GM10266 (cell line): ENCODE measurements at regions not wholly inside any gene's neighbourhood (a gene's known extent, or its start where the extent isn't known, plus 50 kb on each side); places are given as distances from the start of the nearest gene placed in this dataset.

Experiments used
- DNase-seq: peaks from one replicate; pipeline ENCODE4 v3.0.0; 2012; ENCODE audit errors: extremely low spot score
- TF ChIP-seq, protein P1 (sequence below): IDR thresholded peaks from 2 replicates; pipeline ENCODE4 v1.5.1; 2012; ENCODE audit warnings: mild to moderate bottlenecking, low read depth; ENCODE audit not compliant: control insufficient read depth, insufficient read depth; ENCODE audit errors: missing control alignments

DNA sequence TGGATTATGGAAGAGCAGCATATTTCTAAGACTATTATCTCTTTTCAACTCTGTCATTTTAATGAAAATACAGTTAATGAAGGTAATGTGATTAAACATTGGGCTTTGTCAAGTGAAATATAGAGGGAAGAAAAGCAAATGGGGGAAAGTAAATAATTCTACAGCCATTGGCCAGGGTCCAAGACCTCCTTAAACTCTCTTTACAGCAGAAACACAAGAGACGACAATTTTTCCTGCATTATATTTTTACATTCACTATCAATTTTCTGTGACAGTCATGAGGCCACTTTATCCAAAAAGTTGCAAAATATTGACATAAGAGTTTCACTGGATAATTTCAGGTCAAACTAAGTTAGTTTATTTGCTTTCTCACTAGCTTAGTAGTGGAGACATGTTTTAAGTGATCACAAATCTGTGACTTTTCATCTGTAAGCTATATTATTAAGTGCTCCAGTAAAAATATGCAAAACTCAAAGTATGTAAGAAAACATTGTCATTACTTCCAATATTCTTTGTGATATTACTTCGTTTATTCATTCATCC is 385.9 kb upstream of the DPH6 start:
- DNase-seq: no peak
- TF ChIP-seq, protein P1, sequence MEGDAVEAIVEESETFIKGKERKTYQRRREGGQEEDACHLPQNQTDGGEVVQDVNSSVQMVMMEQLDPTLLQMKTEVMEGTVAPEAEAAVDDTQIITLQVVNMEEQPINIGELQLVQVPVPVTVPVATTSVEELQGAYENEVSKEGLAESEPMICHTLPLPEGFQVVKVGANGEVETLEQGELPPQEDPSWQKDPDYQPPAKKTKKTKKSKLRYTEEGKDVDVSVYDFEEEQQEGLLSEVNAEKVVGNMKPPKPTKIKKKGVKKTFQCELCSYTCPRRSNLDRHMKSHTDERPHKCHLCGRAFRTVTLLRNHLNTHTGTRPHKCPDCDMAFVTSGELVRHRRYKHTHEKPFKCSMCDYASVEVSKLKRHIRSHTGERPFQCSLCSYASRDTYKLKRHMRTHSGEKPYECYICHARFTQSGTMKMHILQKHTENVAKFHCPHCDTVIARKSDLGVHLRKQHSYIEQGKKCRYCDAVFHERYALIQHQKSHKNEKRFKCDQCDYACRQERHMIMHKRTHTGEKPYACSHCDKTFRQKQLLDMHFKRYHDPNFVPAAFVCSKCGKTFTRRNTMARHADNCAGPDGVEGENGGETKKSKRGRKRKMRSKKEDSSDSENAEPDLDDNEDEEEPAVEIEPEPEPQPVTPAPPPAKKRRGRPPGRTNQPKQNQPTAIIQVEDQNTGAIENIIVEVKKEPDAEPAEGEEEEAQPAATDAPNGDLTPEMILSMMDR: no peak

- TF ChIP-seq, protein P1: no peak
- no peak for DNase-seq
Measured at GRCh38 chr15:35932531-35932930, 386.6 kb upstream of the DPH6 start.

DNA sequence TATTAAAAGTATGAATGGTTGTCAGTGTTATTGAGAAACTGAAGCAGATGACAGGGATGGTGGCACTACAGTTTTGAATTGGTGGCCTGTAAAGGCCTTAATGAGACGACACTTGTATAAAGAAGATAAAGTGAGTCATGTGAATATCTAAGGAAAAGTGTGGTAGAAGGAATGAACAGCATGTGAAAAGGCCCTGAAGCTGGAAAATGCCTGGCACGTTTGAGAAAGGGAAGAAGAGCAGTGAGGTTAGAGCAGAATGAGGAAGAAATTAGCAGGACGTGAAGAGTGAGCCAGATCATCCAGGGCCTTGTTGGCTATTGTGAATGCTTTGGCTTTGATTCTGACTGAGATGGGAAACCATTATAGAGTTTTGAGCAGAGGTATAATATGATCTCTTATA is 387.6 kb upstream of the DPH6 start:
- DNase-seq: no peak
- TF ChIP-seq, protein P1: no peak

GRCh38 chr15:35934383-35935049 is 388.6 kb upstream of the DPH6 start:
- TF ChIP-seq, protein P1: no peak
- DNase-seq: no peak

DNA sequence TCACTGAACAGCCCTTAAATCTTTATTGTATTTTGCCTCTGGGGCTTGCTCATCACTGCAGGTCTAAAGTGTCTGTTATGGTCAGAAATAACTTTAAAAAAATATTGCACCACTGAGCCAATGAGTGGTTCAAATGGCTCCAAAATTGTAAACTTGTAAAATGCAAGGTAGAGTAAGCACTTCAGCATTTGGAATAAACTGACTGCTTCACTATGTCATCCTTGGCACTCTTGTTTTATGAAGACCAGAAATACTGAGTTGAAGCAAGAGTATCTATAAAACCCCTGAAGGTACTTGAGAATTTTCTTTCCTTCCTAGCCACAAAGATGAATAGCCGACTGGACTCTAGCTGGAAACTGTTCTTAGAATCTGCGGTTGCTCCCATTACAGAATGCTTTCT is 390.3 kb upstream of the DPH6 start:
- TF ChIP-seq, protein P1: no peak
- no peak for DNase-seq

GRCh38 chr15:35937380-35937779 is 391.4 kb upstream of the DPH6 start:
- TF ChIP-seq, protein P1: no peak
- no peak for DNase-seq

DNA sequence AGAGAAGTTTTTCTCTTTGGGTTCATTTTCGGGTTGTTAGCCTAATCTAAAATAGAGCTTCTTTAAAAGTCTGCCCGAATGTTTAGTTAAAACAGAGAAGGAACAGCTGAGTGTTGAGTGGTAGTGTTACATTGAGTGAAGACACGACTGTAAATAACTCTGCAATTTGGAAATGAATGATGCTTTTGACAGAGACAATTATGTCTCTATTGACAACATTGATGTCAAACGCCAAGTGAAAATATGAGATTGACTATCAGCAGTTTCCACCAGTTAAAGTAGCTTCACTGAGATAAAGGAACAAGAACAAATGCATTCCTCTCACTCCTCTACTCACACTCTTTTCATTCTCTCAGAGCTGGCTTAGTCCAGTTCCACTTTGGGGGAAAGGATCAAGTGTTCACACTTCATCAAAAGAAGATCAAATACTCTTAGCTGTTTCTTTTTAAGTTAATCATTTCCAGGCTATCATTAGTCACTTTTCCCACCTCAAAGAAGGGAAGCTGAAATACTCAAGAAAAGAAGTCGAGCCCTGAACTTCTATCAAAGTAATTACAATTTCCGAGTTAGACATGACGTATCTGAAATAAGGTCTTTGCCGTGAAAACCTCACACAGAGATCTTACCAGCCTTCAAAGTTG is 399.1 kb upstream of the DPH6 start:
- no peak for DNase-seq
- TF ChIP-seq, protein P1: no peak
